HEK293 (cell line): ENCODE measurements at regions not wholly inside any gene's neighbourhood (a gene's known extent, or its start where the extent isn't known, plus 50 kb on each side); places are given as distances from the start of the nearest gene placed in this dataset.

Experiments used
- CTCF ChIP-seq: fragments of 450-650 bp; formaldehyde crosslinking; IDR thresholded peaks from 2 replicates; pipeline ENCODE4 v1.5.1; 2016; ENCODE audit warnings: missing biosample characterization, missing genetic modification characterization
- ZNF548 ChIP-seq: fragments of 450-650 bp; formaldehyde crosslinking; IDR thresholded peaks from 2 replicates; pipeline ENCODE4 v1.5.1; 2016; ENCODE audit warnings: missing biosample characterization, missing genetic modification characterization
- ZNF558 ChIP-seq: fragments of 450-650 bp; formaldehyde crosslinking; IDR thresholded peaks from 2 replicates; pipeline ENCODE4 v1.5.1; 2016; ENCODE audit warnings: missing biosample characterization, missing genetic modification characterization
- TF ChIP-seq, protein P1 (sequence below): fragments of 450-650 bp; formaldehyde crosslinking; IDR thresholded peaks from 2 replicates; pipeline ENCODE4 v1.5.1; 2016; ENCODE audit warnings: missing biosample characterization, missing genetic modification characterization, low read depth

DNA sequence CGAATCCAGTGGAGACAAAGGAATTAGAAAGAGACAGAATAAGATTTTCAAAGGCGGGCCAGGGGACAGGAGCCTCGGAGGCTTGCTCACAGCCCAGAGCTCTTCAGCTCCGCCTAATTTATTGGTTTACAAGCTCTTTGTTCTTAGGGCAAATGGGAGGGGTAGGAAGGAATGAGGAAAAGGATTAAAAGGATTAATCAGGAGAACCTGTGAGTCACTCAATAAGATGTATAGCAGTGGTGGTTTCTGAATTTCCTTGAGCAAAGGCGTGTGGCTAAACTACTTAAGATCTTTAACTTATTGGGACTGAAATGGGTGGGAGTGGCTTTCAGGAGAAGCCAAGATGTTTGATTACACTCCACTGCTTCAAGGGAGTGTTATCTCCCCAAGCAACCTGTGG lies 456.0 kb upstream of the SPANXN1 start:
- TF ChIP-seq ZNF558 = no peak
- no peak for TF ChIP-seq CTCF (tag by site-specific recombination)
- no peak for TF ChIP-seq ZNF548
- TF ChIP-seq, protein P1, sequence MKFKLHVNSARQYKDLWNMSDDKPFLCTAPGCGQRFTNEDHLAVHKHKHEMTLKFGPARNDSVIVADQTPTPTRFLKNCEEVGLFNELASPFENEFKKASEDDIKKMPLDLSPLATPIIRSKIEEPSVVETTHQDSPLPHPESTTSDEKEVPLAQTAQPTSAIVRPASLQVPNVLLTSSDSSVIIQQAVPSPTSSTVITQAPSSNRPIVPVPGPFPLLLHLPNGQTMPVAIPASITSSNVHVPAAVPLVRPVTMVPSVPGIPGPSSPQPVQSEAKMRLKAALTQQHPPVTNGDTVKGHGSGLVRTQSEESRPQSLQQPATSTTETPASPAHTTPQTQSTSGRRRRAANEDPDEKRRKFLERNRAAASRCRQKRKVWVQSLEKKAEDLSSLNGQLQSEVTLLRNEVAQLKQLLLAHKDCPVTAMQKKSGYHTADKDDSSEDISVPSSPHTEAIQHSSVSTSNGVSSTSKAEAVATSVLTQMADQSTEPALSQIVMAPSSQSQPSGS (tag by site-specific recombination) = no peak
